HG02981 (cell line): ENCODE measurements at regions not wholly inside any gene's neighbourhood (a gene's known extent, or its start where the extent isn't known, plus 50 kb on each side); places are given as distances from the start of the nearest gene placed in this dataset.

ENCODE experiments used
- ATAC-seq: cut with Tn5 transposase; IDR thresholded peaks from one replicate; pipeline ENCODE4 v1.9.1; 2021; ENCODE audit warnings: mild to moderate bottlenecking, moderate library complexity; ENCODE audit not compliant: unreplicated experiment

DNA sequence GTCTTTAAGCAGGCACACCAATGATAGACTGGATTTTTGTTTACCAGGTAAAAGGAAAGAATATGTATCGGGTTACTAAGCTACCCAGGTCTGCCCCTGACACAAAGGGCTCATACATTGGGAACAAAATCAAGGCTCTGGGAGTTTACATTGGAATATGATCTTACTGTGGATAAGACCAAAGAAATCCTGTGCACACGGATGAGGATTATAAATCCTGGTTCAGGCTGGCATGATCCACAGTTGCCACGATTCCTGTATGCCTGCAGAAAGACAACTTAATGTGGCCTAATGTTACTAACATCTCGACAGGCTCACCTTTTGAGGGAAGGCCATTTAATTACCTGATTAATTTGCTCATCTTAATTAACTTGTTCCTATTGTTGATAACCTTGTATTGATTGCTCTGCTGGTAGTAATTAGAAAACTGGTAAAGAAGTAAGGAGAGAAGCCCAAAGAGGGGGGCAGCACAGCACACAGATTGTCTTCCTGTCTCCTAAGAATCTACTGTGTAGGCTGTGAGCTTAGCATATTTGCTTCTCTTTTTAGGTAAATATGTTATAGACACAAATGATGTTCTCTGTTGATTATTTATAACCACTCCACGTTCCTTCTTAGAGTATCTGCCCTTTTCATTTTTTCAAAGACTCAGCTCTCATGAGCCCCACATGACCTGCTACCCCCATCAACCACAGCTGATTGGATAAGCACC lies 51.0 kb upstream of the TOX3 start:
- ATAC-seq = no peak

DNA sequence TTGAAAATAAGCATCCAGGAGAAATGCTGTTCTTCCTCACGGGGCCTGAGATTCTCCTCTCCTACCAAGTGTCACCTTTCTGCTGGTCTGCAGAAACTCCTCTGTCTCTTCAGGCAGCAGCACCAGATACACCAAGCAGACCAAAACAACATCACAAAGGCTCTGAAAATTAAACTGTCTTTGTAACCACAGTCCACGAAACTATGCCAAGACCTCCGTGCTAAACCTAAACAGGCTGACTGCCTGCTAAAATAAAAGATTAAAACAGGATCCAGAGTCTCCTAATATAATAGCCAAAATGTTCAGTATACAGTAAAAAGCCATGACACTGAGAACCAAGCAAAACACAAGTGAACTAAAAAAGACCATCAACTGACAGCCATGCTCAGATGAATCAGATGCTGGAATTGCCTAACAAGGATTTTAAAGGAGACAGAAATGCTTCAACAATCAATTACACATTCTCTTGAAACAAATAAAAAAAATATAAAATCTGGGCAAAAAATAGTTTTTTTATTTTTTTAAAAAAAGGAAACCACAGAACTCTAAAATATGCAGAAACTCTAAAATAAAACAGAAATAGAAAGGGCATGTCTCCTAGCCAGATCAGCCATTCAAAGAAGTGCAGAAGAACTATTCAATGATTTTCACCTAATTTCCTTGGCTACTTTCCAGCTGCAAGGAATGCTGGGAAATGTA lies 50.3 kb upstream of the TOX3 start:
- no peak for ATAC-seq
